ENCODE measurements at regions not wholly inside any gene's neighbourhood (a gene's known extent, or its start where the extent isn't known, plus 50 kb on each side); places are given as distances from the start of the nearest gene placed in this dataset.

DNA sequence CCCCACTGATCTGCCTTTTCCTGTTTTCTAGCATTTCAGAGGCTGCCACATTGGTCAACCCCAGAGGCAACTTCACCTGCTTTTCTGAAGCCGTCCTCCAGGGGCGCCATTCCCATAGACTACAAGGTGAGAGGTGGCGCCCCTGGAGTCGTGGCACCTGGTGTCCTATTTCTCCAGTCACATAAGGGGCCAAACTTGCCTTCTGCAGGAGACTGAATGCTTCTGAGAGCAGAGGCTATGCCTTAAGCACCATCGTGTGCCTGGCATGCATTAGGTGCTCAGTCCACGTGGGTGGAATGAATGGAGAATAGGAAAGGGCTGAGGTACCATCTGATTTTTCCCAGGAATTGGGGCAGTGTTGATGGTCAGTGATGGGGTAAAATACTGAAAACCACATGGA lies 164.8 kb downstream of the HAPSTR1 start:
- DNase-seq = peak; percentile 36

DNA sequence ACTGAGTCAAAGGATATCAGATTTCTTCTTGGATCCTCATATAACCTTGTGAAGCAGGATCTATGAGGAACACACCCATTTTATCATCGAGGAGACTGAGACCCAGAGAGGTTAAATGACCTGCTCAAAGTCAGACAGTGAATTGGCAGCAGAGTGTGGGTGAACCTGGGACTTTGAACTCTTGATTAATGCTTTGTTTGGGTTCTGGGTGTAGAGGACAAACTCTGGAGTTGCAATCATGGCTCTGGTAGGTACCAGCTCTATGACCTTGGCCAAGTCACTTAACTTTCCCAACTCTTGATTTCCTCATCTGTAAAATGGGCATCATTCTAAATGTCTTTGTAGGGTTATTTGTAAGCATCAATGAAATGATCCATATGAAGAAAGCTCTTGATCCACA lies 166.4 kb downstream of the HAPSTR1 start:
- no peak for DNase-seq

- DNase-seq = no peak
These were observed 167.1 kb downstream of the HAPSTR1 start for GRCh38 chr16:9258423-9259051.

DNA sequence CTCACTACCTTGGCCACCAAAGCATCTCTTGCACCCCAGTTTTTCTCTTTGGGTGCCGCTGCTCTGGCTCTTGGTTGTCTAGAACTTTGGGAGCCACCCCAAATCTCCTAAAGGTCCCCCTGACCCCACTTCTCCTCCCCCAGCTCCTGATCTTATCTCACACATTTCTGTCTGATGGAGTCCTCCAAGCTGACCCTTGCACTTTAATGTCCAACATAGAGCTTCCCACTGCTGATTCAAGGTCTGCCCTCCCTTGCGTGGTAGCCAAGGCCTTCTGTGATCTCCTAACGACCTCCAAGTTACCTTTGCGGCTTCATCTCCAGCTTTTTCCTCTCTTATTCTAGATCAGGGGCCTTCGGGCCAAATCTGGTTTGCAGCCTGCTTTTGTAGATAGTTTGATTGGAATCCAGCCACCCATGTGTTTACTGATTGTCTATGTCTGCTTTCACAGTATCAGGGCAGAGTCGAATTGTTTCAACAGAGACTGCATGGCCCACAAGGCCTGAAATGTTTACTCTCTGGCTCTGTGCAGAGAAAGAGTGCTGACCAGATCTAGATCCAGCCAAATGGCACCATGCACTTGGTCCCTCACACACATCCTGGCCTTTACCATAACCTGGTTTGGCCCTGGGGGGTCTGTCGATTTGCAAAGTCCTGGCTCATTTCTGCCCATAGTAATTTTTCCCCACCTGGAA lies 168.6 kb downstream of the HAPSTR1 start:
- no peak for DNase-seq

DNA sequence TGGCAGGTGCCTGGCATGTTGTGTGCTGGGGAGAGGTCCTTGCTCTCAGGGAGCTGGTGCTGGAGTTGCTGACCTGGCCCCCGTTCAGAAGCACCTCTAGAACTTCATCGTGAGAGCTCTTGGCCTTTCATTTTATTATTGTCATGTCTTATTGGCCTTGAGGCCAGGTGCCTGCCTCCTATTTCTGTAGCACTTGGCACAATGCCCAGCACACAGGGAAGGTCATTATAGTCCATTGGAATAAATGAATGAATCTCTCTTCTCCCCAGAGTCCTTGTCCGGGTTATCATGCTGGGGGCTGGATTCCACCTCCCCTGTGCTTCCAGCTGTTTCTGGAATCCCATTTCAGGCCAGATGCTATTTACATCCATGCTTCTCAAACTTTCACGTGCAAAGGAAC lies 169.2 kb downstream of the HAPSTR1 start:
- DNase-seq = no peak

- no peak for DNase-seq
These were observed 169.9 kb downstream of the HAPSTR1 start for GRCh38 chr16:9261376-9261775.

DNA sequence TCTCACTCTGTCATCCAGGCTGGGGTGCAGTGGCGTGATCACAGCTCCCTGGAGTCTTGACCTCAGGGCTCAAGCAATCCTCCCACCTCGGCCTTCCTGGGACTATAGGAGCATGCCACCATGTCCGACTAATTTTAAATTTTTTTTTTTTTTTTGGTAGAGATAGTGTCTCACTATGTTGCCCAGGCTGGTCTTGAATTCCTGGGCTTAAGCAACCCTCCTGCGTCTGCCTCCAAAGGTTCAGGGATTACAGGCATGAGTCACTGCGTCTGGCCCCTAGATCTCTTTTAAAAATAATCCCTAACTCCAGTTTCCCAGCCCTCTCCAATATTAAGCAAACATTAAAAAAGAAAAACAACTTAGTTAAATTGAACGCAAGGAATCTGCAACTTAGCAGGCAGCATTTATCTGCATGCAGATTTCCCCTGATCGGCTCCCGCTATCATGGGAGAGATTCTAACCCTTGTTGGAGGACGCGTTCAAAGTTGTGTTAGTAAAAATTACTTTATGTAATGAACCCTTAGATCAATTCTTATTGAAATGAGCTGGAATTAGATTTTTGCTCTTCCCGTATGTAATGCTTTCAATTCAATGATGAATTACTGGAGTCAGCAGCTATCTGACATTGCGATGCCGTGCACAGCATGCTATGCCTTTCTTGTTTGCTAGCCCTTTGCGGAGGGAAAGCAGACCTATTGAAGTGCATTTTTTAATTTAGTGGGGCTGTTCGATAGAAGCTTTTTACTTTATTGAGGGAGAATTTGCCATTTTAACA lies 171.7 kb downstream of the HAPSTR1 start:
- DNase-seq = no peak

DNA sequence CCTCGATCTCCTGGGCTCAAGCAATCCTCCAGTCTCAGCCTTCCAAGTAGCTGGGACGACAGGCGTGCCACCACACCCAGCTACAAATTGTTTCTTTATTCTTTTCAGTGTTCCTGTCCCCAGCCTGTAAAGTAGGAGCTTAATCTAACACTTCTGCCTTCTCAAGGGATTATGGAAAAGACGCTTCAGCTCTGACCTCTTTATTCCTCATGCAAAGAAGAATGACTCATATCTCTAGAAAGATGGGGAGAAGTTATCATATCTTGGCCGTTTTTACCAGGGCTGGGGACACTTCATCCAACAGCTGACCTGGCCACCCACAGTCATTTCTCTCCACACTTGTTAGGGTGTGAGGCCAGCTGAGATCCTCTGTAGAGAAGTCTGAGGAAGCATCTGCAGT lies 172.6 kb downstream of the HAPSTR1 start:
- DNase-seq = no peak

GRCh38 chr16:9268446-9268845 lies 177.0 kb downstream of the HAPSTR1 start:
- DNase-seq = no peak

DNA sequence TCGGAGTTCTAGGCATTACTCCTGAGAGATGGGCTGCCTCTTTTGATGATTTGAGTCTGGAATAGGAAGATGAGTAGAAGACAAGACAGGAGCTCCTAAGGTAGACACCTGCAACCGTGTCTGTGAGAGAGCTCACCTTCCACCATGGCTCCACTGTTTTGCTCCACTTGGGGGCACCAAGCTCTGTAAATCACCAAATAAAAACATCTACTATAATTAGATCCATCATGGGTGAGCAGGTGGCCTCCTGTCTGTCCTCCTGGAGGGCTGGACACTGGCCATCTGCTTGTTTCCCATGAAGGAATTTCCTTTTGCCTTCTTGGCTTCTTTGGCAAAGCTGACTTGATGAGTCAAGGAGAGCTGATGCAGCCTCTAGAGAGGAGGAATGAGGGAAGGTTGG lies 179.0 kb downstream of the HAPSTR1 start:
- no peak for DNase-seq

DNA sequence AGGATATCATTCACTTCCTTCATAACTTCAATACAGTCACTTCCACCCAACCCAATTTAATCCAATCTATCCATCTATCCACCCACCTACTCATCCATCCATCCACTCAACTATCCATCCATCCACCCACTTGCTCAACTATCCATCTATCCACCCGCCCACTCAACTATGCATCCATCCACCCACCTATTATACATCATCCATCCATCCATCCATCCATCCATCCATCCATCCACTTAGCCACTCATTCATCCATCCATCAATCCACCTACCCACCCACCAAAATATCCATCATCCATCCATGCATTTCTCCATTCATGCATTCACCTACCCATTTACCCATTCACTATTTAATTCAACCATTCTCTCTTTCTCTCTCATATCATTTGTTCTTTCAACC lies 179.5 kb downstream of the HAPSTR1 start:
- no peak for DNase-seq

DNA sequence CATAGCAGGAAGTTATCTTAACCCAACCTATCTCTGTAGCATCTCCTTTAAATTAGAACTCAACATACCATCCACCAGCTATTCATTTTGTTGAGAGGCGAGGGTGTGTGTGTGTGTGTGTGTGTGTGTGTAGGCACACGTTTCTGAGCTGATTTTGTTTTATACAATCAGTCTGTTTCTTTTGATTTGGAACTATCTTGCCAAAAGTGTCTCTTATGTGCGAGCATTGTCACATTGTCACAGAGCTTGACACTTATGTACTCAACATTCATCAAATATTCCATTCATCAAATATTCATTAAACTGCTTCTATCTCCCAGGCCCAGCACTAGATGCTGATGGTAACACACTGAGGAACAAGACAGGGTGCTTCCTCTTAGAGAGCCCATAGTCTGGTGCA lies 180.4 kb downstream of the HAPSTR1 start:
- DNase-seq = no peak

GRCh38 chr16:9275377-9275776 lies 183.9 kb downstream of the HAPSTR1 start:
- DNase-seq = no peak

DNA sequence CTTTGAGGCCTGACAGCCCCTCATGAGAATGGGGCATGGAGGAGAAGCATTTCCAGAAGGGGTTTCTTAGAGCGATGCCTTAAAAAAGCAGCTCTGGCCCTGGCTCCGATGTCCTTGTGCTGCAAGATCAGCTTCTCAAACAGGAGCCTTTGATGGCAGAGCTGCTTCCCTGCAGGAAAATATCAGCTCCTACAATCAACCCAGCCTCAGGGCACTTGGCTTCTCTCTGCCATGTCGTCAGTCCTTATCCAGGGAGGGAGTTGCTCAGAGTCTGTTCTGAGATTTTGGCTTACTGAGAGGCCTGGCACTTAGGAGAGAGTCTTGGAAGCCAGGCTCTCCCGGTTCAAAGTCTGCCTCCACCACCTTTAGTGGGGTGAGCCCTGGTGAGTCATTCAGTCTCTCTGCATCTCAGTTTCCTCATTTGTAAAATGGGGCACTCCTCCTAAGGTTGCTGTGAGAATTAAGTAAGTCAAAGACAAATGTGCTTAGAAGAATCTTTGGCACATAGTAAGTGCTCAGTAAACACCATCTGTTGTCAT lies 184.4 kb downstream of the HAPSTR1 start:
- no peak for DNase-seq

DNA sequence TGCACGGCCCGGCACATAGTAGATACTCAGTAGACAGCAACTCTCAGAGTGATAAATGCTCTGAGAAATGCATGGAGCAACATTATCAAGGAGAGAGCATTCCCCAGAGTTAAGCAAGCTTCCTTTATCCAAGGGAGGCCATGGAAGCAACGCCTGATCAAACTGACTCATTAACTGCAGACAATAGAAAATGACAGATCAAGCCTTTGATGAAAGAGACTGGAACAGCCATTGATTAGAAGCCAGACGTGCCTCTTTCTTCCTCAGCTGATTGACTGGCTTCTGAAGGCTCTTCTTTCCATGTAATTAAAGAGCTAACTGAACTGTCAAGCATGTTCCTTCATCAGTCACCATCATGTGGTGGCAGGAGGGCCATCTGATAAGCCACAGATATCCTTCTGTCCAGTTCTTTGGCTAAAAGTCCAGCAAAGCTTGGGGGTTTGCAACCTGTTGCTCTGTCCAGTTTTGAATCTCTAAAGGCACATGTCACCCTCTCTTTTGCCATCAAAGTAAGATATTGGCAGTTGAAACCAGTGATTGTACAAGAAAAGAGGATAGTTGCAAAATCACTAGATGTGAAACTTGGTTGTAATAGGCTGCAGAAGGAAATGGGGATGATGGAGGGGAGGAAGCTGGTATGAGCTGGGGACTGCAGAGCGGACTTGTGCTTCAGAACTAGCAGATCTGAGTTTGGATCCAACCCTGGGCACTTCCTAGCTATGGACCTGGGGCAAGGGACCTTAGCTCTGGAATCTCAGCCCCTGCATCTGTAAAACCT lies 188.0 kb downstream of the HAPSTR1 start:
- DNase-seq = no peak

- no peak for DNase-seq
These were observed 188.6 kb downstream of the HAPSTR1 start for GRCh38 chr16:9280069-9280466.

GRCh38 chr16:9286930-9287329 lies 195.5 kb downstream of the HAPSTR1 start:
- DNase-seq = no peak

DNA sequence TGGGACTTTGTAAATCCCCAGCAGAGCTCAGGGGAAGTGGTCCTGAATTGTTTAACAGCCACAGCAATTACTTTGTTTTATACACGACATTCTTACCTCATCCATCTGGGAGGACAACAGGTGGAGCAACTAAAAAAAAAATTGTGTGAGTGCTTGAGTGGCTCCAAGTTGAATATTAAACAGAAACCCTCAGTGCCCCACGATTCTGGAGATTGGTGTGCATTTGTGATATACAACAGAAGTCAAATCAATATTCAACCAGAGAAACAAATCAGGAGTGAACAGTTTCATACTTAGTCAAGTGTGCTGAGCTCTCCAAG lies 204.8 kb downstream of the HAPSTR1 start:
- DNase-seq = no peak

DNA sequence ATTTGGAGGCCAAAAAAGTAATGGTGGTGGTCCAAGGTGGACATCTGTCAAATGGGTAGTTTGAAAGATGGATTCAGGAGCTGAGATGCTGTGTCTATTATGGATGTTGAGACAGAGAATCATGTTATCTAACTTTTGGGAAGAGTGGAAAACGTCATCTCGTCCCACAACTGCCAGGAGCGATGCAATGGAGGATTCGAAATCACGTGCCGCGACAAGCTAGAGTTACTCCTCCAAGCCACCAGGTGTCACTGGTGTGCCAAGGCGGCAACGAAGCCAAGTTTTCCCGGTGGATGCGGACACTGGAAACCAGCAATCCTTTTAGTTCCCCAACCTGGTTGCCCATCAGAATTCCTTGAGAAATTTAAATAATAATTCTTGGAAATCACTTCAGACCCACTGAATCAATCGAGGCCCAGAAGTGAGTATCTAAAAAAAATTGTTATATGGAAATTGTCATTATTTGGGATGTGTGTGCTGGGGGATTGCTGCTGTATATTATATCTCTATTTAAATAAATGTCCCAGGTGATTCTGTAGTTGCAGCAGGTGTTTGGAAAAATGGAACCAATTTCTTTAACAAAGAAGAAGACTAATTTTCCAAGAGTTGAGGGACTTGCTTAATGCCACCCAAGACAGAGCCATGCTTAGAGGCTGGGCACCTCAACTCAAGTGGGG lies 206.1 kb downstream of the HAPSTR1 start:
- DNase-seq = no peak

DNA sequence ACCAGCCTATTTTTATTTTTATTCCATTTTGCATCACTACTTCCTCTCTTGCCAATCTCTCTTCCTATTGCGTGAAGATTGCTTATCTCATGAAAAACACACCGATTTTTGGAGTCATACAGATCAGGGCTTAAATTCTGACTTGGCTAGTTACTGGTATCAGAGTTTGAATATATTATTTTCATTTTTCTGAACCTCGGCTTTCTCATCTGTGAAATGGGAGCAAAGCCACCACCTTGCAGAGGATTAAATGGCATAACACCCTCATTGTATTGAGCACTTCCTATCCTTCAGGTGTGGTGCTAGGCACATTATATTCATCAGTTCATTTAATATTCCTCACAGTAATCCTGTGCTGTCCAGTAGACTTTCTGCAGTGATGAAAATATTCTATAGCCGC lies 208.8 kb downstream of the HAPSTR1 start:
- DNase-seq = no peak

DNA sequence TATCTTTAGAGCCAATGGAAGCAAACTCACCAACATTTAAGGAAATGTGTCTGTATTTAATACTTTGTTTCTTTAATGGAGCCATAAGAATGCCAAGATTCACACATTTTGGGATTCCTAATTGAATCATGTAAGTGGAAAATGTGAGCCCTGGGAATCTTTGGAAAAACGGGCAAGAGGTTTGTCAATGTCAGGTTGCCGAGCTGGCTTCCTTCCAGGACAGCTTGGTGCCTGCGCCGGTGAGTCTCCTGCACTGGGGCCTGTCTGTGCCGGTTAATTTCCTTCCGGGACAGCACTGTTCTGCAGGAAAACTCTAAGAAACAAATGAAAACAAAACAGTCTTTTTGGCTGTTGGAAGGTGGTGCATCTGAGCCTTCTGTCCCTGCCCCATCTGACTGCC lies 210.6 kb downstream of the HAPSTR1 start:
- no peak for DNase-seq

DNA sequence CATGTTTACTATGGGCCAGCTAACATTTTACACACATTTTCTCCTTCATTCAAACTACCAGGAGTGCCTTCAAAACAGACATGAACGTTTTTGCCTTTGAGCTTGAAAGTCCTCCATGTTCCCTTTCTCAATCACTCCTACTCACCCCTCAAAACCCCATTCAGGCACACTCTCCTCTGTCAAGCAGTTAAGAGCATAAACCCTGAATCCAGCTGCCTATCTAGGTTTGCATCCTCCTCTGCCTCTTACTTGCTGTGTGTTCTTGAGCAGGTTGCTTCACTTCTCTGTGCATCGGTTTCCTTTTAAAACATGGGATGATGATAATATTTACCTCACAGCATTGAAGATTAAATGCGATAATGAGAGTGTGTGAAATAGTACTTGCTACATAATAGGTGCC lies 215.3 kb downstream of the HAPSTR1 start:
- no peak for DNase-seq

DNA sequence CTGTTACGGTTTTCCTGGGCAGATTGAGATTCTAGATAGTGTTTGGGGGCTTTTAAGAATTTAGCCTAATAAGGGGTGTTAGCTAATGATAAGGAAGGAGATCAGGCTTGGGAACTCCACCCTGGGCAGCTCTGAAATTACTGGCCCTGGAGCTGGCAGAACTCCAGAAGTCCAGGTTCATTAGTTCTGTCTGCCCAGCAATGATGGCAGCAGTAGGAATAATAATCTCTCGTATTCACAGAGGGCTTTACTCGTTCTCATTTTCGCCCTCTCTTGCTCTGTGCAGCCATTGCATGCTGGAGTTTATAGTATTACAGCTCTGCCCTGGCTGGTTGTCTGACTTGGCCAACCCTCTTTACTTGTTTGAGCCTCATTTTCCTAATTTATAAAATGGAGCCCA lies 216.0 kb downstream of the HAPSTR1 start:
- DNase-seq = no peak
